KOPT-K1 (cell line): ENCODE measurements at regions not wholly inside any gene's neighbourhood (a gene's known extent, or its start where the extent isn't known, plus 50 kb on each side); places are given as distances from the start of the nearest gene placed in this dataset.

Source experiments
- H3K27ac ChIP-seq: fragments of 200-600 bp; sonication (generic); 2 replicates; pipeline ENCODE4 v1.5.1; 2016; ENCODE audit warnings: antibody characterized with exemption, mild to moderate bottlenecking, low read depth, low read length; ENCODE audit not compliant: poor library complexity, severe bottlenecking
- H3K36me3 ChIP-seq: fragments of 200-600 bp; sonication (generic); 2 replicates; pipeline ENCODE4 v1.5.1; 2017; ENCODE audit warnings: antibody characterized with exemption, mild to moderate bottlenecking, low read length, moderate library complexity; ENCODE audit not compliant: insufficient read depth
- H3K9me3 ChIP-seq: fragments of 200-600 bp; sonication (generic); 2 replicates; pipeline ENCODE4 v1.5.1; 2017; ENCODE audit warnings: antibody characterized with exemption, low read length, mild to moderate bottlenecking; ENCODE audit not compliant: insufficient read depth, poor library complexity, severe bottlenecking

GRCh38 chr7:136168821-136169220, 191.7 kb upstream of the MTPN start:
- no peaks in the 10 kb centered on the region for H3K9me3 ChIP-seq
- no peak overlapping the region for H3K27ac ChIP-seq
- no peaks in the 10 kb centered on the region for H3K36me3 ChIP-seq

GRCh38 chr7:136167991-136168390, 190.8 kb upstream of the MTPN start:
- Histone ChIP-seq H3K27ac (no peak overlapping the region), H3K36me3 (no peaks in the 10 kb centered on the region), H3K9me3 (no peaks in the 10 kb centered on the region)

GRCh38 chr7:136166521-136166920, 189.4 kb upstream of the MTPN start:
- no peaks in the 10 kb centered on the region for H3K36me3 ChIP-seq
- no peaks in the 10 kb centered on the region for H3K9me3 ChIP-seq
- no peak overlapping the region for H3K27ac ChIP-seq

GRCh38 chr7:136163340-136163801, 186.2 kb upstream of the MTPN start:
- Histone ChIP-seq H3K36me3 (no peaks in the 10 kb centered on the region), H3K9me3 (no peaks in the 10 kb centered on the region), H3K27ac (no peak overlapping the region)

GRCh38 chr7:136150311-136150710, 173.2 kb upstream of the MTPN start:
- Histone ChIP-seq H3K27ac (no peak overlapping the region), H3K9me3 (no peaks in the 10 kb centered on the region), H3K36me3 (no peaks in the 10 kb centered on the region)

GRCh38 chr7:136148920-136149319, 171.8 kb upstream of the MTPN start:
- no peaks in the 10 kb centered on the region for H3K36me3 ChIP-seq
- no peak overlapping the region for H3K27ac ChIP-seq

GRCh38 chr7:136146925-136147324, 169.8 kb upstream of the MTPN start:
- Histone ChIP-seq H3K36me3 (no peaks in the 10 kb centered on the region), H3K27ac (no peak overlapping the region), H3K9me3 (no peaks in the 10 kb centered on the region)

More at GRCh38 chr7:136148920-136149319, 171.8 kb upstream of the MTPN start:
- H3K9me3 ChIP-seq = no peaks in the 10 kb centered on the region

- Histone ChIP-seq H3K36me3 (no peaks in the 10 kb centered on the region), H3K27ac (no peak overlapping the region)
Measured at GRCh38 chr7:136144182-136144581, 167.0 kb upstream of the MTPN start.

GRCh38 chr7:136143271-136143670, 166.1 kb upstream of the MTPN start:
- H3K36me3 ChIP-seq = no peaks in the 10 kb centered on the region
- H3K9me3 ChIP-seq = no peaks in the 10 kb centered on the region
- H3K27ac ChIP-seq = no peak overlapping the region

More at GRCh38 chr7:136144182-136144581, 167.0 kb upstream of the MTPN start:
- H3K9me3 ChIP-seq = no peaks in the 10 kb centered on the region

GRCh38 chr7:136142583-136142982, 165.4 kb upstream of the MTPN start:
- Histone ChIP-seq H3K27ac (no peak overlapping the region), H3K36me3 (no peaks in the 10 kb centered on the region), H3K9me3 (no peaks in the 10 kb centered on the region)

- Histone ChIP-seq H3K27ac (no peak overlapping the region), H3K9me3 (no peaks in the 10 kb centered on the region), H3K36me3 (no peaks in the 10 kb centered on the region)
Measured at GRCh38 chr7:136140469-136140868, 163.3 kb upstream of the MTPN start.

GRCh38 chr7:136139417-136139816, 162.3 kb upstream of the MTPN start:
- Histone ChIP-seq H3K27ac (no peak overlapping the region), H3K9me3 (no peaks in the 10 kb centered on the region), H3K36me3 (no peaks in the 10 kb centered on the region)

- H3K36me3 ChIP-seq = no peaks in the 10 kb centered on the region
Measured at GRCh38 chr7:136138991-136139390, 161.8 kb upstream of the MTPN start.

GRCh38 chr7:136136906-136137454, 159.8 kb upstream of the MTPN start:
- Histone ChIP-seq H3K9me3 (no peaks in the 10 kb centered on the region), H3K27ac (no peak overlapping the region), H3K36me3 (no peaks in the 10 kb centered on the region)

More at GRCh38 chr7:136138991-136139390, 161.8 kb upstream of the MTPN start:
- H3K27ac ChIP-seq = no peak overlapping the region
- no peaks in the 10 kb centered on the region for H3K9me3 ChIP-seq

- Histone ChIP-seq H3K36me3 (no peaks in the 10 kb centered on the region), H3K27ac (no peak overlapping the region), H3K9me3 (no peaks in the 10 kb centered on the region)
Measured at GRCh38 chr7:136134503-136134902, 157.3 kb upstream of the MTPN start.

GRCh38 chr7:136133551-136133950, 156.4 kb upstream of the MTPN start:
- H3K27ac ChIP-seq = no peak overlapping the region

More at GRCh38 chr7:136133551-136133950, 156.4 kb upstream of the MTPN start:
- Histone ChIP-seq H3K36me3 (no peaks in the 10 kb centered on the region), H3K9me3 (no peaks in the 10 kb centered on the region)
